Hepatocyte (in vitro differentiated cells): ENCODE measurements at regions not wholly inside any gene's neighbourhood (a gene's known extent, or its start where the extent isn't known, plus 50 kb on each side); places are given as distances from the start of the nearest gene placed in this dataset.

Experiments
- DNase-seq: peaks from one replicate; pipeline ENCODE4 v3.0.0-alpha.2; 2016; ENCODE audit warnings: low spot score
- H2AFZ ChIP-seq: fragments of 200-600 bp; sonication (generic); 2 replicates; pipeline ENCODE4 v1.6.0; 2016; ENCODE audit warnings: antibody characterized with exemption, mild to moderate bottlenecking
- H3K27ac ChIP-seq: fragments of 200-600 bp; sonication (generic); 2 replicates; pipeline ENCODE4 v1.5.1; 2016; ENCODE audit warnings: mild to moderate bottlenecking
- H3K27me3 ChIP-seq: fragments of 200-600 bp; sonication (generic); 2 replicates; pipeline ENCODE4 v1.6.1; 2016
- H3K36me3 ChIP-seq: fragments of 200-600 bp; sonication (generic); replicated peaks from 2 replicates; pipeline ENCODE4 v1.5.1; 2016; ENCODE audit warnings: low read depth; ENCODE audit not compliant: insufficient read depth
- H3K4me1 ChIP-seq: fragments of 200-600 bp; sonication (generic); 2 replicates; pipeline ENCODE4 v1.5.1; 2016; ENCODE audit warnings: mild to moderate bottlenecking, moderate library complexity; ENCODE audit not compliant: insufficient read depth
- H3K4me2 ChIP-seq: fragments of 200-600 bp; sonication (generic); 2 replicates; pipeline ENCODE4 v1.6.0; 2016
- H3K4me3 ChIP-seq: fragments of 200-600 bp; sonication (generic); 2 replicates; pipeline ENCODE4 v1.5.1; 2016; ENCODE audit warnings: mild to moderate bottlenecking
- H3K79me2 ChIP-seq: fragments of 200-600 bp; sonication (generic); 2 replicates; pipeline ENCODE4 v1.6.0; 2017; ENCODE audit warnings: mild to moderate bottlenecking
- H3K9me2 ChIP-seq: fragments of 200-600 bp; sonication (generic); replicated peaks from 2 replicates; pipeline ENCODE4 v1.6.0; 2017; ENCODE audit warnings: mild to moderate bottlenecking; ENCODE audit not compliant: insufficient read depth
- H3K9me3 ChIP-seq: fragments of 200-600 bp; sonication (generic); 2 replicates; pipeline ENCODE4 v1.5.1; 2016; ENCODE audit warnings: low read depth, mild to moderate bottlenecking
- H4K20me1 ChIP-seq: fragments of 200-600 bp; sonication (generic); 2 replicates; pipeline ENCODE4 v1.6.0; 2016; ENCODE audit warnings: mild to moderate bottlenecking; ENCODE audit not compliant: insufficient read depth, poor library complexity, severe bottlenecking
- EZH2 ChIP-seq: fragments of 200-600 bp; sonication (generic); IDR thresholded peaks from 2 replicates; pipeline ENCODE4 v1.6.1; 2016; ENCODE audit warnings: antibody characterized with exemption, mild to moderate bottlenecking, borderline replicate concordance
- EZH2phosphoT487 ChIP-seq: fragments of 200-600 bp; sonication (generic); IDR thresholded peaks from one replicate; pipeline ENCODE4 v1.6.1; 2018; ENCODE audit warnings: antibody characterized with exemption, mild to moderate bottlenecking, low read depth, moderate library complexity; ENCODE audit not compliant: unreplicated experiment, severe bottlenecking
- WGBS: methylation state at CpG from one replicate; pipeline ENCODE4 v1.1.6; 2016; ENCODE audit warnings: low lambda C conversion rate; ENCODE audit errors: missing lambda C conversion rate; 5-methylcytosine and 5-hydroxymethylcytosine counted together
- TF ChIP-seq, protein P1 (sequence below): fragments of 200-600 bp; sonication (generic); IDR thresholded peaks from 2 replicates; pipeline ENCODE4 v1.5.1; 2016; ENCODE audit warnings: antibody characterized with exemption, mild to moderate bottlenecking; ENCODE audit not compliant: poor library complexity

DNA sequence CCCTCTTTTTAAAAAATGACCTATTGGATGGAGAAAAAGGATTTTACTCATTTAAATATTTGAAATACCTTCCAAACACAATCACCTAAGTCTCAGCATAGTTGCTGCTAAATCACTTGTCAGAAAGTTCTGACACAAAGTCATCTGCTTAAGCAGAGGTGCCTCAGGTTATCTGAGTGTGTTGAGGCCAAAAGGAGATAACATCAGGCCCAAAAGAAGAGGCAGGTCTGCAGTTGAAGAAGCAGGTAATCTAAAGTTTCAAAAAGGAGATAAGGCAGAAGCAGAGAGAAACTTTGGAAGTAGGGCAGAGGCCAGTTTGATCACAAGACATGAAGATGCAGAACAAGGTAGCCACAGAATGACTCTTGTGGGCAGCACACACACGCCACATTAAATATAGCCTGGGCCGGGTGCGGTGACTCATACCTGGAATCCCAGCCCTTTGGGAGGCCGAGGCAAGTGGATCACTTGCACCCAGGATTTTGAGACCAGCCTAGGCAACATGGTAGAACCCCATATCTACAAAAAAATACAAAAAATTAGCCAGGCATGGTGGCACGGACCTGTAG, 175.7 kb upstream of the API5 start:
- WGBS, result 78% methylated on average over 5 of the region's 5 CpGs

DNA sequence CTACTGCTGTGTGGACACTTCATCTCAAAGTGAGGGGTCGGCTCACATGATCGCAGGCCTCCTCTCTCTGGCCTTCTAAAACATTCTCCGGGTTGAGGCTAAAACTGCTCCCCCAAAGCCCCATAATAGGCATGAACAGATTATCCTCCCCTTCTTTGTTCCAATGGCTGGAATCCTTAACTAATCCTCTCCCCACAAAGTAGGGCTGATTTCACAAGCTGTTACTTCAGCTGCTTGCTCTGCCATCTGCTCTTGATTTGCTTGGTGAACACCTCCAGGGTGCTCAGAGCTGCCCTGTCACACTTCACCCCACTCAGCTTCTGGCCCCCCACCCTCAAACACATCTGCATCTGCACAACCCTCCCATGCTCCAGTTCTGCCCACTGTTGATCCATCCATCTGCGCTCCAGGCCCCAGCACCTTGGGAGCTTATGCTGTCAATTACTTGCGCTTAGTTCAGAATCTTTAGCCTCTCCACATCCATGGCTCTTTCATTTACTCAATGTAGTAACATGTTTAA, 173.1 kb upstream of the API5 start:
- Histone ChIP-seq H3K4me2 (no peak overlapping the region), H3K4me1 (no peaks in the 10 kb centered on the region), H3K9me2 (no peaks in the 10 kb centered on the region), H3K4me3 (no peak overlapping the region), H3K27me3 (no peaks in the 10 kb centered on the region), H3K9me3 (no peaks in the 10 kb centered on the region), H3K36me3 (no peaks in the 10 kb centered on the region), H2AFZ (no peak overlapping the region), H4K20me1 (no peaks in the 10 kb centered on the region), H3K79me2 (no peaks in the 10 kb centered on the region), H3K27ac (no peak overlapping the region)
- no peak for TF ChIP-seq EZH2
- TF ChIP-seq EZH2phosphoT487, result no peak
- TF ChIP-seq, protein P1, sequence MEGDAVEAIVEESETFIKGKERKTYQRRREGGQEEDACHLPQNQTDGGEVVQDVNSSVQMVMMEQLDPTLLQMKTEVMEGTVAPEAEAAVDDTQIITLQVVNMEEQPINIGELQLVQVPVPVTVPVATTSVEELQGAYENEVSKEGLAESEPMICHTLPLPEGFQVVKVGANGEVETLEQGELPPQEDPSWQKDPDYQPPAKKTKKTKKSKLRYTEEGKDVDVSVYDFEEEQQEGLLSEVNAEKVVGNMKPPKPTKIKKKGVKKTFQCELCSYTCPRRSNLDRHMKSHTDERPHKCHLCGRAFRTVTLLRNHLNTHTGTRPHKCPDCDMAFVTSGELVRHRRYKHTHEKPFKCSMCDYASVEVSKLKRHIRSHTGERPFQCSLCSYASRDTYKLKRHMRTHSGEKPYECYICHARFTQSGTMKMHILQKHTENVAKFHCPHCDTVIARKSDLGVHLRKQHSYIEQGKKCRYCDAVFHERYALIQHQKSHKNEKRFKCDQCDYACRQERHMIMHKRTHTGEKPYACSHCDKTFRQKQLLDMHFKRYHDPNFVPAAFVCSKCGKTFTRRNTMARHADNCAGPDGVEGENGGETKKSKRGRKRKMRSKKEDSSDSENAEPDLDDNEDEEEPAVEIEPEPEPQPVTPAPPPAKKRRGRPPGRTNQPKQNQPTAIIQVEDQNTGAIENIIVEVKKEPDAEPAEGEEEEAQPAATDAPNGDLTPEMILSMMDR, result no peak
- 95% methylated on average over 5 of the region's 5 CpGs for WGBS
- DNase-seq, result no peak

More for the DNA sequence above, 175.7 kb upstream of the API5 start:
- no peaks in the 10 kb centered on the region for H3K4me1 ChIP-seq
- no peak for TF ChIP-seq EZH2
- TF ChIP-seq, protein P1, result no peak
- TF ChIP-seq EZH2phosphoT487, result no peak
- H3K27me3 ChIP-seq, result no peaks in the 10 kb centered on the region
- no peak overlapping the region for H3K27ac ChIP-seq
- H3K36me3 ChIP-seq, result no peaks in the 10 kb centered on the region
- H4K20me1 ChIP-seq, result no peaks in the 10 kb centered on the region
- peak; percentile 16 for DNase-seq
- no peak overlapping the region for H3K4me3 ChIP-seq
- no peak overlapping the region for H3K4me2 ChIP-seq
- H2AFZ ChIP-seq, result no peak overlapping the region
- no peaks in the 10 kb centered on the region for H3K9me2 ChIP-seq
- no peaks in the 10 kb centered on the region for H3K9me3 ChIP-seq
- no peaks in the 10 kb centered on the region for H3K79me2 ChIP-seq

GRCh38 chr11:43145653-43146052, 166.1 kb upstream of the API5 start:
- H3K4me2 ChIP-seq, result no peak overlapping the region
- TF ChIP-seq EZH2phosphoT487 (no peak), EZH2 (no peak)
- TF ChIP-seq, protein P1, result no peak

GRCh38 chr11:43150697-43151096, 161.1 kb upstream of the API5 start:
- Histone ChIP-seq H3K79me2 (no peaks in the 10 kb centered on the region), H3K36me3 (no peaks in the 10 kb centered on the region), H3K27ac (no peak overlapping the region), H4K20me1 (no peaks in the 10 kb centered on the region), H3K4me1 (no peaks in the 10 kb centered on the region), H3K9me3 (no peaks in the 10 kb centered on the region), H2AFZ (no peak overlapping the region), H3K27me3 (no peaks in the 10 kb centered on the region), H3K4me2 (no peak overlapping the region), H3K4me3 (no peak overlapping the region), H3K9me2 (no peaks in the 10 kb centered on the region)
- TF ChIP-seq EZH2phosphoT487 (no peak), EZH2 (no peak)
- no peak for DNase-seq

More at GRCh38 chr11:43145653-43146052, 166.1 kb upstream of the API5 start:
- Histone ChIP-seq H3K4me1 (no peaks in the 10 kb centered on the region), H2AFZ (no peak overlapping the region), H3K36me3 (no peaks in the 10 kb centered on the region), H3K27ac (no peak overlapping the region), H3K4me3 (no peak overlapping the region), H4K20me1 (no peaks in the 10 kb centered on the region), H3K79me2 (no peaks in the 10 kb centered on the region), H3K9me3 (no peaks in the 10 kb centered on the region), H3K9me2 (no peaks in the 10 kb centered on the region), H3K27me3 (no peaks in the 10 kb centered on the region)
- DNase-seq, result no peak
- WGBS, result 79% methylated on average over 1 of the region's 1 CpG
